Tibial nerve (tissue), 4 donors: ENCODE measurements at regions not wholly inside any gene's neighbourhood (a gene's known extent, or its start where the extent isn't known, plus 50 kb on each side); places are given as distances from the start of the nearest gene placed in this dataset.

Experiments used
- DNase-seq, 2 donors: peaks; one replicate each; pipeline ENCODE4 v3.0.0-alpha.2; 2019; ENCODE audit warnings: low spot score in 2 of 2
- H3K27ac ChIP-seq, 4 donors: fragments of 200-600 bp; sonication (generic) in 3 of 4; one replicate each; pipeline ENCODE4 v1.5.1; 2017 to 2019; ENCODE audit warnings: mild to moderate bottlenecking in 1 of 4
- H3K27me3 ChIP-seq, 2 donors: fragments of 200-600 bp; sonication (generic) in 1 of 2; one replicate each; pipeline versions ENCODE4 v1.5.1 to v1.6.0; 2017 to 2019
- H3K36me3 ChIP-seq, 3 donors: fragments of 200-600 bp; sonication (generic); one replicate each; pipeline ENCODE4 v1.5.1; 2018 to 2019
- H3K4me1 ChIP-seq, 4 donors: fragments of 200-600 bp; sonication (generic) in 3 of 4; one replicate each; pipeline ENCODE4 v1.5.1; 2017 to 2019
- H3K4me3 ChIP-seq, 4 donors: fragments of 200-600 bp; sonication (generic) in 3 of 4; one replicate each; pipeline ENCODE4 v1.5.1; 2017 to 2019; ENCODE audit warnings: mild to moderate bottlenecking in 1 of 4, moderate library complexity in 1 of 4
- H3K9me3 ChIP-seq, 4 donors: fragments of 200-600 bp; sonication (generic) in 3 of 4; one replicate each; pipeline ENCODE4 v1.5.1; 2017 to 2019
- EP300 ChIP-seq, 2 donors: sonication (generic); formaldehyde crosslinking; IDR thresholded peaks; one replicate each; pipeline ENCODE4 v1.6.1; 2017; ENCODE audit warnings: antibody characterized with exemption in 2 of 2, mild to moderate bottlenecking in 1 of 2
- POLR2A ChIP-seq, 2 donors: fragments of 450-650 bp; IDR thresholded peaks; one replicate each; pipeline ENCODE4 v1.6.1; 2017; ENCODE audit warnings: antibody characterized with exemption in 2 of 2, mild to moderate bottlenecking in 2 of 2, moderate library complexity in 2 of 2
- WGBS, 2 donors: methylation state at CpG; one replicate each; pipeline ENCODE4 v1.1.5; 2018; 5-methylcytosine and 5-hydroxymethylcytosine counted together
- TF ChIP-seq, protein P1 (sequence below), 5 experiments: fragments of 200-600 bp in 3 of 5; fragments of 450-650 bp in 2 of 5; sonication (generic) in 3 of 5; IDR thresholded peaks; one replicate each; pipeline ENCODE4 v1.5.1; 2016 to 2019; ENCODE audit warnings: antibody characterized with exemption in 5 of 5, mild to moderate bottlenecking in 3 of 5, moderate library complexity in 2 of 5

DNA sequence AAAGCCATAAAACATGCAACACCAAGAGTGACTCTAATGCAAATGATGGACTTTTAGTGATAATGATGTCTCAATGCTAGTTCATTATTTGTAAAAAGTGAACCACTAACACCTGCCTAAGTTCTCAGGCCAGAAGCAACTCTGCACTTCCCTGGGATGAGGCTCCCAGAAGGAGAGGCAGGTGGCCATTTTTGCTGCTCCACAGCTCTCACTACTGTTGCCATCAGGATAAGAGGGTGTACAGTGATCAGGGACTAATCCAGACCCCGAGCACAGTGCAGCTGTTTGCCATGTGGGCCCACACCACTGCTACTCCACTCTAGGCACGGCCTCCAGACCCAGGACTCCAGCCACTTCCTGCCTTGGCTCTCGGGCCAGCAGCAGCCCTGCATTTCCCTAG is 828.3 kb upstream of the MIR17HG start:
- H3K9me3 ChIP-seq, result peaks cover 0 to 13% (median 0%) of the 10 kb centered on the region in 4 donors
- no peaks in the 10 kb centered on the region for H3K36me3 ChIP-seq
- WGBS, 2 donors, result 28 to 38% methylated on average over 3 of the region's 3 CpGs
- TF ChIP-seq EP300 (IDR thresholded peaks at IDR 0.05) (no peak), POLR2A (IDR thresholded peaks at IDR 0.05) (no peak)
- TF ChIP-seq, protein P1, sequence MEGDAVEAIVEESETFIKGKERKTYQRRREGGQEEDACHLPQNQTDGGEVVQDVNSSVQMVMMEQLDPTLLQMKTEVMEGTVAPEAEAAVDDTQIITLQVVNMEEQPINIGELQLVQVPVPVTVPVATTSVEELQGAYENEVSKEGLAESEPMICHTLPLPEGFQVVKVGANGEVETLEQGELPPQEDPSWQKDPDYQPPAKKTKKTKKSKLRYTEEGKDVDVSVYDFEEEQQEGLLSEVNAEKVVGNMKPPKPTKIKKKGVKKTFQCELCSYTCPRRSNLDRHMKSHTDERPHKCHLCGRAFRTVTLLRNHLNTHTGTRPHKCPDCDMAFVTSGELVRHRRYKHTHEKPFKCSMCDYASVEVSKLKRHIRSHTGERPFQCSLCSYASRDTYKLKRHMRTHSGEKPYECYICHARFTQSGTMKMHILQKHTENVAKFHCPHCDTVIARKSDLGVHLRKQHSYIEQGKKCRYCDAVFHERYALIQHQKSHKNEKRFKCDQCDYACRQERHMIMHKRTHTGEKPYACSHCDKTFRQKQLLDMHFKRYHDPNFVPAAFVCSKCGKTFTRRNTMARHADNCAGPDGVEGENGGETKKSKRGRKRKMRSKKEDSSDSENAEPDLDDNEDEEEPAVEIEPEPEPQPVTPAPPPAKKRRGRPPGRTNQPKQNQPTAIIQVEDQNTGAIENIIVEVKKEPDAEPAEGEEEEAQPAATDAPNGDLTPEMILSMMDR (IDR thresholded peaks at IDR 0.05), result no peak
- H3K27me3 ChIP-seq, result no peaks in the 10 kb centered on the region
- H3K4me3 ChIP-seq, result no peak overlapping the region
- no peaks in the 10 kb centered on the region for H3K4me1 ChIP-seq
- H3K27ac ChIP-seq, result no peak overlapping the region
- no peak for DNase-seq

DNA sequence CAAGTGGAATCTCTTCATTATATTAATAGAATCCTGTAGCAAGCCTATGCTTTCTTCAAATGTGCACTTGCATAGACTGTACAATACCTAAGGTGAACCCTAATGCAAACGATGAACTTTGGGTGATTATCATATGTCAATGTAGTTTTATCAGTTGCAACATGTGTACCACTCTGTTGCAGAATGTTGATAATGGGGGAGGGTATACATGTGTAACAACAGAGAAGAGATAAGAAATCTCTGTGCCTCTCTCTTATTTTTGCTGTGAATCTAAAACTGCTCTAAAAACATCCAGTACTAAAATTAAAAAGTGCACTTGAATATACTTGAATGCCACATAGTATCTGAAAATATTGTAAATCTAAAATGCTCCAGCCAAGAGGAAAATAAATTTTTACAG is 820.8 kb upstream of the MIR17HG start:
- WGBS, 2 donors, result 67 to 79% methylated on average over 1 of the region's 1 CpG
- no peak for DNase-seq

DNA sequence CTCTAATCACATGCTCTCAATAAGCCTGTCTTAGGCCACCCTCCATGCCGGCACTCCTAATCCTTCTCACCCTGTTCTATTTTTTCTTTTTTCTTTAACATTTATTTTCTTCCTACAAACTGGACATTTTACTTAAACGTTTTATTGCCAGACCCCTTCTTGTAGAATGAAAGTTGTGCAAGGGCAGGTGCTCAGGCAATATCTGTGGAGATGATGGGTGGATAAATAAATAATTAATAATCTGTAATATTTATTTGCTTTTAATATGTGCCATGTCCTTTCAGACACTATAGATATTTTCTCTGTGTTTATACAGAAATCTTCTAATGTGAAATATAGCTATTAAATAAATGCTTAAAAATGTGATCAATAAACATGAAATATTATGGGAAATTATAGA is 815.7 kb upstream of the MIR17HG start:
- Histone ChIP-seq H3K9me3 (no peaks in the 10 kb centered on the region), H3K36me3 (no peaks in the 10 kb centered on the region), H3K4me1 (no peaks in the 10 kb centered on the region), H3K27me3 (no peaks in the 10 kb centered on the region), H3K27ac (no peak overlapping the region), H3K4me3 (no peak overlapping the region)
- DNase-seq, result no peak
- WGBS, 2 donors, result 82 to 84% methylated on average over 2 of the region's 2 CpGs
- TF ChIP-seq, protein P1 (IDR thresholded peaks at IDR 0.05), result no peak
- TF ChIP-seq POLR2A (IDR thresholded peaks at IDR 0.05) (no peak), EP300 (IDR thresholded peaks at IDR 0.05) (no peak)

More for the DNA sequence above, 820.8 kb upstream of the MIR17HG start:
- H3K4me3 ChIP-seq, result no peak overlapping the region
- TF ChIP-seq EP300 (IDR thresholded peaks at IDR 0.05), result no peak
- no peak for TF ChIP-seq POLR2A (IDR thresholded peaks at IDR 0.05)
- TF ChIP-seq, protein P1 (IDR thresholded peaks at IDR 0.05), result no peak
- peaks cover 0 to 10% (median 0%) of the 10 kb centered on the region in 4 donors for H3K9me3 ChIP-seq
- H3K4me1 ChIP-seq, result peaks cover 0 to 3% (median 0%) of the 10 kb centered on the region in 4 donors
- H3K27me3 ChIP-seq, result no peaks in the 10 kb centered on the region
- no peak overlapping the region for H3K27ac ChIP-seq
- no peaks in the 10 kb centered on the region for H3K36me3 ChIP-seq

DNA sequence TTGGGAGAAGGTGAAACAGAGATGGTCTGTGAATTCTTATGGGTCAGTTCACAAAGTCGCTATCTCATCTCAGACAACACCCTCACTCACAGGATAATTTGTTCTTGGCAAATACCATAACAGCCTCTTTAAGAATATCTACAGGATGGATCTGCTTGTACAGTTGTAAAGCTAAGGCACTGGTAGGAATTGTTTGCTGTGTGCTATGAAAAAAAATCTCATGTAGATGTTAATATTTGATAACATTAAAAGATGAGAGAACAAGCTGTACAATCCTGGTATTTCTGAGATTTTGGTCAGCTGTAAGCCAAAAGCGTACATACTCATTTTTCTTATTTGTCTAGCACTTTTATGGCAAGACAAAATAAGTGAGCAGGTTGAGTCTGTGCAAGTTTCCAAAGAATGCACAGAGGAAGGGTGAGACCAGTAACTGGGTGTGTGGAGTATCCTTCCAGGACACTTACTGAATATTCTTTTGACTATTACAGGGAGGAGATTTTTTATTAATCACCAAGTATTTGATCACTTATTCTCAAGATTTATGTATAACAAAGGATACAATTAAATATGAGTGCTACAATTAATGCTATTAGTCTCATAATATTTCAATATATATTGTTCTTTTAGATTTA is 814.5 kb upstream of the MIR17HG start:
- WGBS, 2 donors, result 84 to 91% methylated on average over 2 of the region's 2 CpGs
- no peak for TF ChIP-seq EP300 (IDR thresholded peaks at IDR 0.05)
- TF ChIP-seq, protein P1 (IDR thresholded peaks at IDR 0.05), result no peak
- no peak for TF ChIP-seq POLR2A (IDR thresholded peaks at IDR 0.05)

DNA sequence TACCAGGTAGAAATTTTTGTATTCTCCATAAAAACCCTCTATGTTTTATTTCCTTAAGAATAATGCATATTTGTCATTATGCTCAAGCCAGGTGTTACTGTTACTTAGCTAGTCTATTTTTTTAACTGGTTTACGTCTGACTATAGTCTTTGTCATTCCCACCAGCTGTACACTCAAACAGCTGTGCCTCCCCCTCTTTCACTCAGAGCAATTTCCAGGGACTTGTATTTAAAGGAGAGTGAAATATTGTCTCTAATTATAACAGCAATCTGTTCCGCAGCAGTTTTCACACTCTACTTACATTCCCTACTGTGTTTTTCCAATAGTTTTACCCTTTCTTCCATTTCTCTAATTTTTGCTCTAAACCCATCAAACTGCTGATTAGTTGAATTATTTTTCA is 813.6 kb upstream of the MIR17HG start:
- DNase-seq, result no peak
- Histone ChIP-seq H3K36me3 (no peaks in the 10 kb centered on the region), H3K4me3 (no peak overlapping the region), H3K9me3 (peaks cover 0 to 2% (median 0%) of the 10 kb centered on the region in 4 donors), H3K27me3 (no peaks in the 10 kb centered on the region), H3K27ac (no peak overlapping the region), H3K4me1 (no peaks in the 10 kb centered on the region)
- 49 to 64% methylated on average over 2 of the region's 2 CpGs for WGBS, 2 donors
- no peak for TF ChIP-seq EP300 (IDR thresholded peaks at IDR 0.05)
- TF ChIP-seq, protein P1 (IDR thresholded peaks at IDR 0.05), result no peak

More for the DNA sequence above, 814.5 kb upstream of the MIR17HG start:
- no peak overlapping the region for H3K4me3 ChIP-seq
- peaks cover 0 to 2% (median 0%) of the 10 kb centered on the region in 4 donors for H3K9me3 ChIP-seq
- H3K27ac ChIP-seq, result no peak overlapping the region
- DNase-seq, result no peak
- H3K36me3 ChIP-seq, result no peaks in the 10 kb centered on the region
- no peaks in the 10 kb centered on the region for H3K4me1 ChIP-seq
- H3K27me3 ChIP-seq, result no peaks in the 10 kb centered on the region
